ENCODE measurements at regions not wholly inside any gene's neighbourhood (a gene's known extent, or its start where the extent isn't known, plus 50 kb on each side); places are given as distances from the start of the nearest gene placed in this dataset.

- H3K27me3 ChIP-seq (replicated peaks; ENCODE audit: control insufficient read depth, insufficient read depth, low read length) = no peaks in the 10 kb centered on the region
- H3K36me3 ChIP-seq (ENCODE audit: control insufficient read depth, insufficient read depth, low read length) = no peaks in the 10 kb centered on the region
- DNase-seq (ENCODE audit: extremely low read depth, insufficient read length) = no peak
- H3K4me3 ChIP-seq (replicated peaks; ENCODE audit: low read depth, low read length) = no peak overlapping the region
- TF ChIP-seq CTCF (IDR thresholded peaks at IDR 0.05; ENCODE audit: insufficient read depth, low read length, poor library complexity, severe bottlenecking) = no peak
Measured at GRCh38 chr3:76161856-76162255, 376.5 kb upstream of the ZNF717 start.

- TF ChIP-seq CTCF (IDR thresholded peaks at IDR 0.05; ENCODE audit: insufficient read depth, low read length, poor library complexity, severe bottlenecking) = no peak
- no peak for DNase-seq (ENCODE audit: extremely low read depth, insufficient read length)
- H3K27me3 ChIP-seq (replicated peaks; ENCODE audit: control insufficient read depth, insufficient read depth, low read length) = no peaks in the 10 kb centered on the region
- H3K36me3 ChIP-seq (ENCODE audit: control insufficient read depth, insufficient read depth, low read length) = no peaks in the 10 kb centered on the region
- H3K4me3 ChIP-seq (replicated peaks; ENCODE audit: low read depth, low read length) = no peak overlapping the region
Measured at GRCh38 chr3:76171647-76172046, 386.3 kb upstream of the ZNF717 start.

GRCh38 chr3:76177610-76178009 is 392.3 kb upstream of the ZNF717 start:
- no peak for TF ChIP-seq CTCF (IDR thresholded peaks at IDR 0.05; ENCODE audit: insufficient read depth, low read length, poor library complexity, severe bottlenecking)
- DNase-seq (ENCODE audit: extremely low read depth, insufficient read length) = no peak
- H3K36me3 ChIP-seq (ENCODE audit: control insufficient read depth, insufficient read depth, low read length) = no peaks in the 10 kb centered on the region
- H3K27me3 ChIP-seq (replicated peaks; ENCODE audit: control insufficient read depth, insufficient read depth, low read length) = no peaks in the 10 kb centered on the region
- no peak overlapping the region for H3K4me3 ChIP-seq (replicated peaks; ENCODE audit: low read depth, low read length)

GRCh38 chr3:76178412-76178811 is 393.1 kb upstream of the ZNF717 start:
- no peaks in the 10 kb centered on the region for H3K36me3 ChIP-seq (ENCODE audit: control insufficient read depth, insufficient read depth, low read length)
- DNase-seq (ENCODE audit: extremely low read depth, insufficient read length) = no peak
- TF ChIP-seq CTCF (IDR thresholded peaks at IDR 0.05; ENCODE audit: insufficient read depth, low read length, poor library complexity, severe bottlenecking) = no peak
- H3K27me3 ChIP-seq (replicated peaks; ENCODE audit: control insufficient read depth, insufficient read depth, low read length) = no peaks in the 10 kb centered on the region
- no peak overlapping the region for H3K4me3 ChIP-seq (replicated peaks; ENCODE audit: low read depth, low read length)

- Histone ChIP-seq H3K4me3 (replicated peaks; ENCODE audit: low read depth, low read length) (no peak overlapping the region), H3K27me3 (replicated peaks; ENCODE audit: control insufficient read depth, insufficient read depth, low read length) (no peaks in the 10 kb centered on the region), H3K36me3 (ENCODE audit: control insufficient read depth, insufficient read depth, low read length) (no peaks in the 10 kb centered on the region)
- TF ChIP-seq CTCF (IDR thresholded peaks at IDR 0.05; ENCODE audit: insufficient read depth, low read length, poor library complexity, severe bottlenecking) = no peak
- DNase-seq (ENCODE audit: extremely low read depth, insufficient read length) = no peak
Measured at GRCh38 chr3:76181213-76181612, 395.9 kb upstream of the ZNF717 start.

- no peak overlapping the region for H3K4me3 ChIP-seq (replicated peaks; ENCODE audit: low read depth, low read length)
- no peak for TF ChIP-seq CTCF (IDR thresholded peaks at IDR 0.05; ENCODE audit: insufficient read depth, low read length, poor library complexity, severe bottlenecking)
- no peaks in the 10 kb centered on the region for H3K27me3 ChIP-seq (replicated peaks; ENCODE audit: control insufficient read depth, insufficient read depth, low read length)
- no peak for DNase-seq (ENCODE audit: extremely low read depth, insufficient read length)
- no peaks in the 10 kb centered on the region for H3K36me3 ChIP-seq (ENCODE audit: control insufficient read depth, insufficient read depth, low read length)
Measured at GRCh38 chr3:76198086-76198485, 412.7 kb upstream of the ZNF717 start.
